Liver (tissue), 8 donors: ENCODE measurements at regions not wholly inside any gene's neighbourhood (a gene's known extent, or its start where the extent isn't known, plus 50 kb on each side); places are given as distances from the start of the nearest gene placed in this dataset.

Source experiments
- DNase-seq: peaks from one replicate; pipeline ENCODE4 v3.0.0-alpha.2; 2017; ENCODE audit warnings: low spot score
- H3K27ac ChIP-seq, 2 donors: one replicate each; pipeline ENCODE4 v1.7.0; 2013; ENCODE audit warnings: inconsistent platforms in 2 of 2, low read length in 2 of 2, control low read depth in 1 of 2, low read depth in 1 of 2, mild to moderate bottlenecking in 1 of 2
- H3K27me3 ChIP-seq, 4 donors: one replicate each; pipeline versions ENCODE4 v1.6.1 to v1.7.0; 2013; ENCODE audit warnings: low read length in 3 of 4, inconsistent platforms in 1 of 4, mild to moderate bottlenecking in 1 of 4, moderate library complexity in 1 of 4; ENCODE audit not compliant: control insufficient read depth in 4 of 4, insufficient read depth in 4 of 4
- H3K36me3 ChIP-seq, 4 donors: one replicate each; pipeline versions ENCODE4 v1.6.1 to v1.7.0; 2013; ENCODE audit warnings: low read length in 3 of 4, mild to moderate bottlenecking in 3 of 4, low read depth in 1 of 4, moderate library complexity in 1 of 4; ENCODE audit not compliant: control insufficient read depth in 4 of 4, insufficient read depth in 3 of 4
- H3K4me1 ChIP-seq, 4 donors: one replicate each; pipeline versions ENCODE4 v1.6.1 to v1.7.0; 2013; ENCODE audit warnings: low read length in 3 of 4, mild to moderate bottlenecking in 3 of 4, moderate library complexity in 1 of 4; ENCODE audit not compliant: control insufficient read depth in 4 of 4, insufficient read depth in 4 of 4
- H3K4me3 ChIP-seq, 3 donors: one replicate each; pipeline versions ENCODE4 v1.6.1 to v1.7.0; 2013; ENCODE audit warnings: low read length in 3 of 3, control low read depth in 1 of 3, low read depth in 1 of 3, mild to moderate bottlenecking in 1 of 3
- H3K9ac ChIP-seq, 2 donors: one replicate each; pipeline ENCODE4 v1.7.0; 2013; ENCODE audit warnings: low read length in 2 of 2, mild to moderate bottlenecking in 2 of 2, moderate library complexity in 2 of 2, control low read depth in 1 of 2, low read depth in 1 of 2
- H3K9me3 ChIP-seq, 4 donors: one replicate each; pipeline versions ENCODE4 v1.6.1 to v1.7.0; 2013; ENCODE audit warnings: low read length in 3 of 4; ENCODE audit not compliant: control insufficient read depth in 4 of 4
- ATF3 ChIP-seq: IDR thresholded peaks from 2 replicates; pipeline ENCODE4 v1.6.1; 2016; ENCODE audit warnings: antibody characterized with exemption
- CTCF ChIP-seq: fragments of 150-350 bp; IDR thresholded peaks from 2 replicates; pipeline ENCODE4 v1.5.1; 2017; ENCODE audit warnings: improper control_type of control experiment, low read depth, low read length; ENCODE audit not compliant: missing input control
- EGR1 ChIP-seq, 2 donors: IDR thresholded peaks; 2 replicates each; pipeline ENCODE4 v1.6.1; 2016 to 2018; ENCODE audit warnings: antibody characterized with exemption in 2 of 2, low read depth in 2 of 2
- FOXA1 ChIP-seq: IDR thresholded peaks from 2 replicates; pipeline ENCODE4 v1.6.1; 2016; ENCODE audit warnings: antibody characterized with exemption
- FOXA2 ChIP-seq: IDR thresholded peaks from 2 replicates; pipeline ENCODE4 v1.6.1; 2016; ENCODE audit warnings: antibody characterized with exemption
- GABPA ChIP-seq, 2 donors: IDR thresholded peaks in 1 of 2; conservative IDR thresholded peaks in 1 of 2; 2 replicates each; pipeline ENCODE4 v1.6.1; 2016; ENCODE audit warnings: antibody characterized with exemption in 2 of 2, mild to moderate bottlenecking in 1 of 2, moderate library complexity in 1 of 2
- HNF4A ChIP-seq, 2 donors: conservative IDR thresholded peaks; 2 replicates each; pipeline ENCODE4 v1.6.1; 2016; ENCODE audit warnings: antibody characterized with exemption in 2 of 2, mild to moderate bottlenecking in 2 of 2
- HNF4G ChIP-seq: IDR thresholded peaks from 2 replicates; pipeline ENCODE4 v1.6.1; 2016; ENCODE audit warnings: antibody characterized with exemption
- JUND ChIP-seq, 2 donors: IDR thresholded peaks; 2 replicates each; pipeline ENCODE4 v1.6.1; 2016; ENCODE audit warnings: antibody characterized with exemption in 2 of 2
- MAX ChIP-seq: IDR thresholded peaks from 2 replicates; pipeline ENCODE4 v1.6.1; 2016; ENCODE audit warnings: antibody characterized with exemption
- NR2F2 ChIP-seq: IDR thresholded peaks from 2 replicates; pipeline ENCODE4 v1.6.1; 2016; ENCODE audit warnings: antibody characterized with exemption
- RAD21 ChIP-seq, 2 donors: IDR thresholded peaks; 2 replicates each; pipeline ENCODE4 v1.6.1; 2016; ENCODE audit warnings: antibody characterized with exemption in 2 of 2, mild to moderate bottlenecking in 2 of 2
- REST ChIP-seq: IDR thresholded peaks from 2 replicates; pipeline ENCODE4 v1.6.1; 2016; ENCODE audit warnings: antibody characterized with exemption, mild to moderate bottlenecking
- RXRA ChIP-seq, 2 donors: IDR thresholded peaks; 2 replicates each; pipeline ENCODE4 v1.6.1; 2017 to 2018; ENCODE audit warnings: antibody characterized with exemption in 2 of 2, mild to moderate bottlenecking in 1 of 2
- SP1 ChIP-seq: IDR thresholded peaks from 2 replicates; pipeline ENCODE4 v1.6.1; 2018; ENCODE audit warnings: antibody characterized with exemption, mild to moderate bottlenecking
- TAF1 ChIP-seq: conservative IDR thresholded peaks from 2 replicates; pipeline ENCODE4 v1.6.1; 2016; ENCODE audit warnings: antibody characterized with exemption, mild to moderate bottlenecking
- YY1 ChIP-seq: IDR thresholded peaks from 2 replicates; pipeline ENCODE4 v1.6.1; 2016; ENCODE audit warnings: antibody characterized with exemption, mild to moderate bottlenecking
- WGBS: extraction: QIAGEN DNeasy Blood & Tissue Kit; methylation state at CpG from one replicate; pipeline ENCODE4 v1.1.7; 2013; 5-methylcytosine and 5-hydroxymethylcytosine counted together
- TF ChIP-seq, protein P1 (sequence below): IDR thresholded peaks from 2 replicates; pipeline ENCODE4 v1.6.1; 2016; ENCODE audit warnings: antibody characterized with exemption
- donor health status: healthy.
- donor health status: healthy.
- donor health status: healthy.
- donor health status: healthy.
- donor health status: healthy.

DNA sequence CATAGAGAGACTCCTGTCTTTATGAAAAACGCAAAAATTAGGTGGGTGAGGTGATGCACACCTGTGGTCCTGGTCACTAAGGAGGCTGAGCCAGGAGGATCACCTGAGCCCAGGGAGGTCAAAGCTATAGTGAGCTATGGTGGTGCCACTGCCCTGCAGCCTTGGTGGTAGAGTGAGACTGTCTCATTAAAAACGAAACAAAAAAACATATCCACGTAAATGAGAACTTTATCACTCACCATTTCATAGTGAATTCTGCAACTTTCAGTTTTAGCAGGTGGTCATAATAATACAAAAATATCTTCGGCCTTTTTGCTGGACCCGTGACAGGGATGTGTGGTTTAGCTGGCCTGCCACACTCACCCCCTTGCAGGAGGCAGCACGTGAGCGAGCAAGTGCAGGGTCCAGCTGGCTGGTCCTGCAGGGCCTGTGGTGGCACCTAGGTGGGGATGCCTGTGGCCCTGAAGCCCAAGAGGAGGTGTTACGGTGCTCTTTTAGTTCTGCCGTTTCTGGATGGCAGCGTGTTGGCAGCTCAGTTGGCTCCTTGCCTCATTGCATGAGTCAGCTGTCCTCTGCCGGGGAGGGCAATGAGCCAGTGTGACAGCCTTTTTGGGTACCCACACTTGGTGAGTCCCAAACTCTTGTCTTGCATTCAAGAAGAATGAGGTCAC, 1330.7 kb upstream of the TMEM132C start:
- Histone ChIP-seq H3K27ac (no peak overlapping the region), H3K4me1 (peaks cover 0 to 11% (median 4%) of the 10 kb centered on the region in 4 donors), H3K9me3 (peaks cover 0 to 4% (median under 1%) of the 10 kb centered on the region in 4 donors), H3K36me3 (no peaks in the 10 kb centered on the region), H3K27me3 (no peaks in the 10 kb centered on the region), H3K4me3 (no peak overlapping the region), H3K9ac (no peak overlapping the region)
- no peak for DNase-seq
- 42% methylated on average over 11 of the region's 11 CpGs for WGBS
- TF ChIP-seq HNF4G = no peak
- TF ChIP-seq ATF3 = peak; percentile 38
- no peak for TF ChIP-seq SP1
- TF ChIP-seq YY1 = peak; percentile 53
- peak; percentile 48 to 76 for TF ChIP-seq JUND (IDR thresholded peaks at IDR 0.05)
- no peak for TF ChIP-seq FOXA2
- TF ChIP-seq, protein P1, sequence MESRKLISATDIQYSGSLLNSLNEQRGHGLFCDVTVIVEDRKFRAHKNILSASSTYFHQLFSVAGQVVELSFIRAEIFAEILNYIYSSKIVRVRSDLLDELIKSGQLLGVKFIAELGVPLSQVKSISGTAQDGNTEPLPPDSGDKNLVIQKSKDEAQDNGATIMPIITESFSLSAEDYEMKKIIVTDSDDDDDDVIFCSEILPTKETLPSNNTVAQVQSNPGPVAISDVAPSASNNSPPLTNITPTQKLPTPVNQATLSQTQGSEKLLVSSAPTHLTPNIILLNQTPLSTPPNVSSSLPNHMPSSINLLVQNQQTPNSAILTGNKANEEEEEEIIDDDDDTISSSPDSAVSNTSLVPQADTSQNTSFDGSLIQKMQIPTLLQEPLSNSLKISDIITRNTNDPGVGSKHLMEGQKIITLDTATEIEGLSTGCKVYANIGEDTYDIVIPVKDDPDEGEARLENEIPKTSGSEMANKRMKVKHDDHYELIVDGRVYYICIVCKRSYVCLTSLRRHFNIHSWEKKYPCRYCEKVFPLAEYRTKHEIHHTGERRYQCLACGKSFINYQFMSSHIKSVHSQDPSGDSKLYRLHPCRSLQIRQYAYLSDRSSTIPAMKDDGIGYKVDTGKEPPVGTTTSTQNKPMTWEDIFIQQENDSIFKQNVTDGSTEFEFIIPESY = peak; percentile 50
- no peak for TF ChIP-seq NR2F2
- TF ChIP-seq RXRA (IDR thresholded peaks at IDR 0.05) = peak in 1 of 2 donors; percentile 59
- TF ChIP-seq EGR1 (IDR thresholded peaks at IDR 0.05; ENCODE audit: low read depth in 2 of 2) = no peak
- TF ChIP-seq CTCF = no peak
- peak; percentile 62 for TF ChIP-seq MAX
- no peak for TF ChIP-seq TAF1
- TF ChIP-seq RAD21 (IDR thresholded peaks at IDR 0.05) = no peak
- TF ChIP-seq REST = no peak
- TF ChIP-seq HNF4A (conservative IDR thresholded peaks at IDR 0.05) = peak; percentile 19 to 73
- no peak for TF ChIP-seq FOXA1
- TF ChIP-seq GABPA (IDR thresholded peaks at IDR 0.05 in 1 of 2, conservative IDR thresholded peaks at IDR 0.05 in 1 of 2) = peak in 1 of 2 donors; percentile 17
